ENCODE measurements at regions not wholly inside any gene's neighbourhood (a gene's known extent, or its start where the extent isn't known, plus 50 kb on each side); places are given as distances from the start of the nearest gene placed in this dataset.
"Not testable (repeated sequence)": the region's sequence is repeated elsewhere in the genome, so short reads cannot be mapped to it uniquely, and the experiment has no call there.

DNA sequence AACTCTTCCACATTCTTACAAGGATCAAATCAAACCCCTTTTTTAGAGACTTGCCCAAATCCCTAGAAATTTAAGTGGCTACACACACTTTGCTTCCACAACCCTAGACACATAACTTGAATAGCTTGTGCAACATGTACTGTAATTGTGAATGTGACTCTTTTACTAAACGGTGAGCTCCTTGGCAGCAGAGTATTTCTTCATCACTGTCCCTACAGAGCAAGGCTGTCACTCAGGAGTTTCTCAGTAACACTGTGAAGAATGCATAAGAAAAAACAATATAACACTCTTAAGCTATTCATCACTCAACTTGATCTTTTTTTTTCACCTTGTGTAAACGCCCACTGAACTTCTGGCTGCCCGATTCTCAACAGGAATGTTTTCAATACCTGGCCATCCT lies 53.8 kb upstream of the ADAMTS18 start:
- DNase-seq (ENCODE audit: low read depth): no peak

DNA sequence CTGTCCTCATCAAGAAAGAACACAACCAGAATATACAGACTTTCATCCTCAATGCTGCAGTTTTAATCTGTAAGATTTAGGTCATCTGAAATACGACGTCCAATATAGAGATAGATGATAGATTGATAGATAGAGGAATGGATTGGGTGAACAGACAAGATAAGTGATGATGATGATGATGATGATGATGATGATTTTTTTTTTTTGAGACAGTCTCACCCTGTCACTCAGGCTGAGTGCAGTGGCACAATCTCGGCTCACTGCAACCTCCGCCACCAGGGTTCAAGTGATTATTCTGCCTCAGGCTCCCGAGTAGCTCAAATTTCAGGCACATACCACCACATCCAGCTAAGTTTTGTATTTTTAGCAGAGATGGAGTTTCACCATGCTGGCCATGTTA lies 56.3 kb upstream of the ADAMTS18 start:
- DNase-seq (ENCODE audit: low read depth): no peak

DNA sequence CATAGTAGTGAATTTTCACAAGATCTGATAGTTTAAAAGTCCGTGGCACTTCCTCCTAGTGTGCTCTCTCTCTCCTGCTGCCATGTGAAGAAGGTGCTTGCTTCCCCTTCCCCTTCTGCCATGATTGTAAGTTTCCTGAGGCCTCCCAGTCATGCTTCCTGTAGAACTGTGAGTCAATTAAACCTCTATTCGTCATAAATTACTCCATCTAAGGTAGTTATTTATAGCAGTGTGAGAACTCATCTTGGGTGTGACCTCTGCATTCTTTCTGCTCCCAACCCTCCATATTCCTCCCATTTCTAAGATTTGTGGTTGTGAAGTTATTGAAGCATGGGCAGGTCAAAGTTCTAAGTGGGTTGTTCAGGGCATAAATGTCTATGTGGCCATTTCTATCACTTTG lies 62.1 kb upstream of the ADAMTS18 start:
- no peak for DNase-seq (ENCODE audit: low read depth)

DNA sequence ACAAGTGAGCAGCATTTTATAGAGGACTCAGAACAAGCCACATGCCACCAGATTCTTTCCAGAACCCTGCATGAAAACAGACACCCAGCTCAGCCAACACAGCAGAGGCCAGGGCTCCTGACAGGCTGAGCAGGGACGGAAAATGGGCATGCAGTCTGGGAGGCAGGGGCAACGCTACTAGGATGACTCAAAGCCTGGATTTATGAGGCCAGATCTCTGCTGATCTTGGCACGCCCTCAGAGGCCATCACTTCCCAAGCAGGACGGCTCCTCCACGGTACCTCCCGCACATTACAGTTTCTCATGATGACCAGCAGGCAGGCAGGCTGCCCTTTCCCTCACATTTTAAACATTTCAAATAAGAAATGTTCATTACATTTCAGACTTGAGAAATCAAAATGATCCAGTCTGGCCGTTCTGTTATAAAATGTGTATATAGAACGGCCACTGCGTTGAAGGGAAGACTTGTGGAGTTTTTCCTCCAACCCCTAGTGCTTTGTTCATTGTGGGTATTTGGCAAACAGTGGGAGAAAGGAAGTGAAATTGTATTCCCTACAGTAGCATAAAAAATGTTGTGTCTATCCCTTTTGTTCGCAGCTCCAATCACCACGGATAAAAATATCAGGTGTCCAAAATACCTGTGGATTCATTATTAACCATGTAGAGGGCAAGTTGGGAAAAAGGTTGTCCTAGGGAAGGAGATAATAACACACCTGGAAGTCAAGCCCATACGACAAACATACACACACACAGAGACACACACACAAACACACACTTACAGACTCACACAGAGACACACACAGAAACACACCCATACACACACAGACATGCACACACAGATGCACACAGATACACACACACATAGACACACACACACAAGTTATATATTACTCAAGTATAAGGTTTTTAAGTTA lies 64.8 kb upstream of the ADAMTS18 start:
- no peak for DNase-seq (ENCODE audit: low read depth)

DNA sequence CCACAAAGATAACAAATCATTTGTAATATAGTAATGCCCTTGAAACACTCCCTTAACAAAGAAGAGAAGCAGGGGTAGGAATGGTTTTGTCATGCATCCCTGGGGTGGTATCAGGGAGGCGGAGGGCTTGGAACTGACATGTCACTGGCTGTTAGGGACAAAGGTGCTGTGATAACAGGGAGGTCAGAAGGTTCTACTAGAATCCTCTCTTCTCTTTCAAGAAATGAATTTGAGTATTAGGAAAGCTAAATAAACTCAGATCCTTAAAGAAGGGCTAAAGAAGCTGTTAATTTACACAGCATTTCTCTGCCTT lies 65.4 kb upstream of the ADAMTS18 start:
- DNase-seq (ENCODE audit: low read depth): no peak

DNA sequence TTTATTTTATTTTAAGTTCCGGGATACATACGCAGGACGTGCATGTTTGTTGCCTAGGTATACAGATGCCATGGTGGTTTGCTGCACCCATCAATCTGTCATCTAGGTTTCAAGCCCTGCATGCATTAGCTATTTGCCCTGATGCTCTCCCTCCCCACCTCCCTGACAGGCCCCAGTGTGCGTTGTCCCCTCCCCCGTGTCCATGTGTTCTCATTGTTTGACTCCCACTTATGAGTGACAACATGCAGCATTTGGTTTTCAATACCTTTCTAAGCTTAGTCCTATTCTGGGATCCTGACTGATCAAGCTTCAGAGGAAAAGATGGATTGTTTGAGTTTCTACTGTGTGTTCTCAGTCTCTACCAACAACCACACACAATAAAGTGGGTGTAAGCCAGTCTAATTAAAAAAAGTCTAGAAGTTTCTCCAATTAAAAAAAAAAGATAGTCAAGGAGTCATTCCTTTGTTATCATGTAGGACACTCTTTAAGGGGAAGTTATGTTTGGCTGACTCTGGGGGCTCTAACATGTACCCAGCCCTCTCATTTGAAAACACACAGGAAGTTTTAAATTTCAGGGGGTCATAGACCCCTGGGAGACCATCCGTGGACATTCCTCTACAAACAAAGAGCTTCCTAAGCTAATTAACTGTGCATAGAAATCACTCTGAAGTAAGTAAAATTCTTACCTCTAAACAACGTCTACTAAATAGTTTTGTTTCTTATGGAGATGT lies 66.3 kb upstream of the ADAMTS18 start:
- DNase-seq (ENCODE audit: low read depth): no peak

DNA sequence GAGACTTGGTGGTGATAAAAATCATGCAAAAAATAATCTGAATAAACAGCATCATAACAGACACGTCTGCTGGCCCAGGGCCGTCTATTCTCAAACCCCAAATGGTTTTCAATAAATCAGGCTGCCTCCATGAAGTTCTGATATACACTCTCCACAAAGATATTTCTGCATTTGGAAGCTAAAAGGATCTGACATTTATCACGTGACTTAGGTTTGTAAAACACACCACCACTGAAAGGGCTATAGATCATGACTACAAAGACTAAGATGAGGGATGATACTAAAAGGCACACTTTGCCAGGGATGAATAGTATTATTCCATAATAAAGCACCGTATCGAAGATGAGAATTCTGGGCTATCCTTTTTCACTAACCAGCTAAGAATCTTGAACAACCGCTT lies 67.6 kb upstream of the ADAMTS18 start:
- DNase-seq (ENCODE audit: low read depth): no peak

DNA sequence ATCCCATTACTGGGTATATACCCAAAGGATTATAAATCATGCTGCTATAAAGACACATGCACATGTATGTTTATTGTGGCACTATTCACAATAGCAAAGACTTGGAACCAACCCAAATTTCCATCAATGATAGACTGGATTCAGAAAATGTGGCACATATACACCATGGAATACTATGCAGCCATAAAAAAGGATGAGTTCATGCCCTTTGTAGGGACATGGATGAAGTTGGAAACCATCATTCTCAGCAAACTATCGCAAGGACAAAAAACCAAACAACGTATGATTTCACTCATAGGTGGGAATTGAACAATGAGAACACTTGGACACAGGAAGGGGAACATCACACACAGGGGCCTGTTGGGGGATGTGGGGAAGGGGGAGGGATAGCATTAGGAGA lies 71.7 kb upstream of the ADAMTS18 start:
- not testable (repeated sequence) for DNase-seq (ENCODE audit: low read depth)

DNA sequence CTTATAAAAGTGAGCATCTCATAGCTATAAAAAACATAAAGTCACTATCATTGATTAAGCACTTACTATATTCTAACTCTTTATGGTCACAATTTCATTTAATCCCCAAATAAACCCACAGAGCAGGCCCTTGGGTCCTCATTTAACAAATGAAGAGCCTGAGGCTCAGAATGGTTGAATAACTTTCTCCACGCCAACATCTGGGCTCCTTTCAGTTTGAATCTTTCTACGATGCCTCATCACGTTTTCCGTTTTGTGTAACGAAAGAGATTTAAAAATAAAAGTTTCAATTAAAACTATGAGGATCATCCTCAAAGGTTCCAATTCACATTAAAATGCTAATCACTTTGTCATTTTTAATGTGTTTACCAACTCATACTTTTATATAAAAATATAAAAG lies 74.2 kb upstream of the ADAMTS18 start:
- DNase-seq (ENCODE audit: low read depth): no peak

DNA sequence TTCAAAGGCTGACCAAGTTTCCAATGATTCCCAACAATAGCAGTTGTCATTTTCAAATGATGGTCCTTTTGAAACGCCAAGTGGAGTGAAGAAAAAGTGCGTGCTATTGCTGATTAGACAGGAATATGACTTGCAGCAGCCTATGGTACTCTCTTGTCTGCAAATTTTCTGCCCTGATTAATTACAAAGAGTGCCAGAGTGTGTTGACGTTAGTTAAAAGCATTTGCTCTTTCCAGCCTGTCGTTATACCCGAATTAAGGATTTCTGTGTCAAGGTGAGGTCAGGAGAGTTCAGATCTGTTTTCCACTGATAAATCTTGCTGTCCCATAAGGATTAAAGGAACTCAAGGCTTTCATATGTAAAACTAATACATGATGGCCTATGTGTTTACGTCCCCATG lies 75.0 kb upstream of the ADAMTS18 start:
- no peak for DNase-seq (ENCODE audit: low read depth)

DNA sequence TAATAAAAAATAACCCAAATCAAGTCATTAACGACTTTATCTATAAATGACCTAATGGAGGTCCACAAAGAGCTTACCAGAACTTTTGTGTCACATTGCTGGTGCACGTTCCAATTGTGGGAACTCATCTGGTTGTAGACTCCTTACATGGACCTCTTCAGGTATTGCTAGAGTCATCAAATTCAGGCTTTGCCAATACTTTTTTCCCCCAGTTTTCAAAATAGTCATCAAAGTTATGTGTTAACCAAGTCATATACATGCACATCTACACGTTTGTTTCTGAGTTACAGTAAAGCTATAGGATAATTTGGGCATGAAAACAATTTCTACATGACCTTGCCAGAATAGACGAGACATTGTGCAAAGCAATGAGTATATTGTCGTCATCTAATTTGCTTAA lies 76.2 kb upstream of the ADAMTS18 start:
- no peak for DNase-seq (ENCODE audit: low read depth)

DNA sequence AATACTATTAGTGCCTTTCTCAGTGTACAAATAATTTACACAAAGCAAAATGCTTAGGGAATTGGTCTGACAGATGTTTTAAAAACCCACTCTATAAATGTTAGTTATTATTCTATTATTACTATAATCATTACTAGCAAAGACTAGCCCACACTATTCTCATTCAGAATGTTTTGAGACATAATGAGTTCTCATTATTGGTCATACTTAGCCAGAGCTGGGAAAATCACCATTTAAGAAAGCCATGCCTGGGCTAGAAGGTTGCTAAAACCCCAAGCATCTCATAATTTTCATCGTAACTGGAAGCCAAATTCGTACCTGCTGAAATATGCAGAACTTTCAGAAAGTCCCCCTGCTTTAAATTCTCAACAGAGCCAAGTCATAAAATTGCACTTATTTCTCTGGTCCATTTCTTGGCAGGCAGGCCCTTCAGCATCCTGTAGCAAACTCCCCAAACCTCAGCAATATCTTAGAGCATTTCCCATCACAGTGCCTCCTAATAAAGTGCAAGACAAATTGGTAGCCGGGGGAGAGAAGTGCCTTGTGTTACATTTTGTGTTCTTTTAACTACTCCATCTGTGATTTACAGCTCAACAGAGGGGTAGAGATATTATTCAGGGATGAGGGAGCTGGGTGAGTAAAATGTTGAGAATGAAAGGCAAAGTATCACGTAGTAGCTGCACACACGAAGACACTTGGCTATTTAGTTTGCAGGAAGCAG lies 79.8 kb upstream of the ADAMTS18 start:
- no peak for DNase-seq (ENCODE audit: low read depth)

DNA sequence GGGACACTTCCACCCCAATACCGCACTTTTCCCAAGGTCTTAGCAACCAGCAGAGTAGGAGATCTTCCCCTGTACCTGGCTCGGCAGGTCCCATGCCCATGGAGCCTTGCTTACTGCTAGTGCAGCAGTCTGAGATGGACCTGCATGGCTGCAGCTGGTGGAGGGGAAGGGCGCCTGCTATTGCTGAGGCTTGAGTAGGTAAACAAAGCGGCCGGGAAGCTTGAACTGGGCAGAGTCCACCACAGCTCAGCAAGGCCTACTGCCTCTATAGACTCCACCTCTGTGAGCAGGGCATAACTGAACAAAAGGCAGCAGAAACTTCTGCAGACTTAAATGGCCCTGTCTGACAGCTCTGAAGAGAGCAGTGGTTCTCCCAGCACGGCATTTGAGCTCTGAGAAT lies 90.4 kb upstream of the ADAMTS18 start:
- not testable (repeated sequence) for DNase-seq (ENCODE audit: low read depth)

DNA sequence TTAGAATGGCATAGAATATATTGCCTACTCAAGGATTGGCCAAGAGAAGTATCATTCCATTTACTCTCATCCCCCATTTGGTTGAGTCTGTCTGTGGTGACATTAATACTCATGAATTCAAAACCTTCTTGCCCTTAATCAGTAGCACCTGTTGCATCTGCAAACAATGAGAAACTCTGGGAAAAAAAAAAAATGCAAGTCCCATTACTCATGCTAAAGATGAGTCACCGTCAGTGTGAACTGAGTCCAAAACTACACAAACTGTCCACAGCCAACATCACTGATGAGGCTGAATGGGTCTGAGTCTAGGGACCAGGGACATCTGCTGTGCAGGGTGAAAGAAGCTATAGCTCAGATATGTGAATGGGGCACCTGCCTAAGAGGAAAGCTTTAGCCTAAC lies 96.9 kb upstream of the ADAMTS18 start:
- no peak for DNase-seq (ENCODE audit: low read depth)

DNA sequence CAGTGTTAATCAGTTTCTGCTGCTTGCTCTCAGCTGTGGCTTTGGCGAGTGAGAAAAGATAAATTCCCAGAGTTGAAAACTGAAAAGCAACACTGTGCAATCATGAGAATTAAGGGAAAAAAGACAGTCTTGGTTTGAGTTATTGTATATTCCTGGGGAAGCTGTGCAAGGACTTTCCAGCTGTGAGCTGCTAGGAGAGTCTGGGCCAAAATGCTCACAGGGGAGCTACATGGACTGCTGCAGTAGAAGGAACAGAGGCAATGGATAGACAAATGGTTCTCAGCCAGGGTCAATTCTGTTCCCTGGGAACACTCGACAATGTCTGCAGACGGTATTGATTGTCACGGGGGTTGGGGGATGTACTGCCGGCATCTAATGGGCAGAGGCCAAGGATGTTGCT lies 102.0 kb upstream of the ADAMTS18 start:
- DNase-seq (ENCODE audit: low read depth): no peak

DNA sequence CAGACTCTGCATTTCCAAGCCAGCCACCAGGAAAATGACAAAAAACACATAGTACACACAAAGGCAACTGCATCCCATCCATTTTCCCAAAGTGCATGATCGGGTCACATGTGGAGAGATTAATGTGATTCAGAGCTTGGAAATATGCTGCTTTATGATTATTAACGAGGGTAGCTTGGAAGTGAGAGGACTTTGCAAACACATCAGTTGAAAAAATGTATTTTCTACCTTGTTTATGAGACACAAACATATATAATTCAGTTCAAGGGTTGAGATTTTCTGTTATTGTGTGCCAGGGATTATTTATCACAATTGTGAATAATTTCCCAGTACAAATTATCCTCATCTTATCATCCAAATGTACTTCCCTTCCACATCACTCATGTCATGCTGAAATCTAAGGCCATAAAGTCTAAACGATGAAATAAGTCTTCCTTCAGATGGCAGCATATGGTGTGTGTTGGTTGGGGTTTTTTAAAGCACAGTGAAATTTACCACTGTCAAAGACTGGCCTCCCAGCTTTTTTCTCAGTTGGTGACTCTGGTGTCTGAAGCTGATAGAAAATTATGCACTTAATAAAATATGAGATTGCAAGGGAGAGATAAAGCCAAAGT lies 104.7 kb upstream of the ADAMTS18 start:
- no peak for DNase-seq (ENCODE audit: low read depth)

DNA sequence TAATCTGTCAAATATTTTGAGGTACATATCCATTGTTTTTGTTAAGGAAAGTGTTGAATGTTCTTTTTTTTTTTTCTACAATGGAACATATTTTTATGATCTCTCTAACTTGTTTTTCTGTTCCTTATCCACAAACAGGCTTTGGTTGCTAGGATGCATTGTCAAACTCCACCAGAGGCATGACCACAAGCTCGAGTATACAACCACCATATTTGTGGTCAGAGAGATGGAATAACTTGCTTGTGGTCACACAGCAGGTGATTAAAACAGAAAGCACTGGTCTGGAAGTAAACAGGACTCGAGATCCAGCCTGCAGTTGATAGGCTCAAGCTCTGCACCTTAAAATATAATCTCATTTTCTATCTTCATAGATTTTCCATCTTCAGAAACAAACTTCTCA lies 105.8 kb upstream of the ADAMTS18 start:
- no peak for DNase-seq (ENCODE audit: low read depth)

DNA sequence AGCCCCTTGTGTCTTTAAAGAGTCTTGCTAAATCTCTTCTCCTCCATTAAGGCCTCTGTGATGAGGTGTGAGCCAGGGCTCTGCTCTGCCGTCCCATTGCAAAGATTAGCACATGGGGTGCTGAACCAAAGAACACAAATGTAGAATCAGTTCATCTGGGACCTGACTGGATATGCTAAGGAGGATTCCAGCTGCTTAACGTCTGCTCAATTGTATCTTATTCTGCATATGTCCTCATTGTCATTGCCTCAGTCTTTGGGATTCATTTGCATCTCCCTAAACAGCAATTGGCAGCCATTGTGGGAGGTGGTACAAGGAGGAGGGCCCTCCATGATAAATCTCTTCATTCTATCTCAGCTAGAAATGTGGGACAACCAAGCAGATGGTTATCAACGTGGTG lies 106.3 kb upstream of the ADAMTS18 start:
- DNase-seq (ENCODE audit: low read depth): no peak

DNA sequence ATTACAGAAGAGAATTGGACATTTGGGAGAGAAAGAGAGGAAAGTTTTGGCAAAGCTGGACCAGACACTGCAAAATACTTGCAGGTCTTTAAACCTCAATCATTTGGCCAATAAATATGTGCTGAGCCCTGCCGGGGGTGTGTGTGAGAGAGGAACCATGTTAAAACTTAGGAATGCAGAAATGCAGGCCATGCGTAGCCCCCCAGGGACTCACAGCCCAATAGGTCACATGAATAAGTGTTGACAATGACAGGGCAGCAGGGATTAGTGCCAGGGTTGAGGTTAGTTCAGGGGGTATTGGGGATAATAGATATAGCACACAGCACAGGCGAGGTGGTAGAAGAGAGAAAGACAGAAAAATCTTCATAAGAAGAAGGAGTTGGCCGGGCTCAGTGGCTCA lies 113.3 kb upstream of the ADAMTS18 start:
- DNase-seq (ENCODE audit: low read depth): no peak

DNA sequence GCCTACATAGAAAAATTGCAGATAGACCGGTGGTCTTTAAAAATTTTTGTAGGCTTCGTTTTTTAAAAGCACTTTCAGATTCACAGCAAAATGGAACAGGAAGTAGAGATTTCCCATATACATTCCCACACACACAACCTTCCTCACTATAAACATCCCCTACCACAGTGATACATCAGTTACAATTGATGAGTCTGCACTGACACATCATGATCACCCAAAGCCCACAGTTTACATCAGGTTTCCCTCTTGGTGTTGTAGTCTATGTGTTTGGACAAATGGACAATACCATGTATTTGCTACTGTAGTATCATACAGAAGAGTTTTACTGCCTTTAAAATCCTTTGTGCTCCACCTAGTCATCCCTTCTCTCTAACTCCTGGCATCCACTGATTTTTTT lies 113.9 kb upstream of the ADAMTS18 start:
- no peak for DNase-seq (ENCODE audit: low read depth)

DNA sequence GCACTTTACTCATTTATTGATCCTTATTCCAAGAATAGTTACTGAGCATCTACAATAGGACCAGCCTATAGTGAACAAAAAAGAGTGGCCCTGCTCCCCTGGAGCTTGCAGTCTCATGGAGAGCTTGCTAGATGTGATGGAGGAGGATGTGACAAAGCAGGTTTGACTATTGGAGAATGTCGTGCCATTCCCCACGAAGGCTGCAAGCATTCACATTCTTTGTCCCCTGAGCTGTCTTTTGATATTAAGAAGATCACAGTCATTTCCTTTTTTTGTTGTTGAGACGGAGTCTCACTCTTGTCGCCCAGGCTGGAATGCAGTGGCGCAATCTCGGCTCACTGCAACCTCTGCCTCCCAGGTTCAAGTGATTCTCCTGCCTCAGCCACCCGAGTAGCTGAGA lies 115.0 kb upstream of the ADAMTS18 start:
- no peak for DNase-seq (ENCODE audit: low read depth)

DNA sequence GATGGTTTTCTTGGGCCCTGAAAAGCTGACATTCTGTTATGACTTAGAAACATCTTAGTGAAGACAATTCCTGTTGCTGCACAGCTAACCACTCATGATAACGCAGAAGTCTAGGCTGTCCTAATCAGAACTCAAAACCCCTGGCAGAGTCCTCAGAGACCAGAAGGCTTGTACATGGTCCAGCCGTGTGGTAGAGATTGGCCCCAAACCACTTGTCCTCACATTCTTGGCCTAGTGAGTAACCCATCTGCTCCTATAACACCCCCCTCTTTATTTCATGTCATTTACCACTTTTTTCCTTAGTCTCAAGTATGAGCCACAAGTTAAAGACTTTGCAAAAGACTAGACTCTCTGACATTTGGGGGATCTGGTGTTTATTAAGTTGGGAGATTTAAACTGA lies 116.5 kb upstream of the ADAMTS18 start:
- no peak for DNase-seq (ENCODE audit: low read depth)

DNA sequence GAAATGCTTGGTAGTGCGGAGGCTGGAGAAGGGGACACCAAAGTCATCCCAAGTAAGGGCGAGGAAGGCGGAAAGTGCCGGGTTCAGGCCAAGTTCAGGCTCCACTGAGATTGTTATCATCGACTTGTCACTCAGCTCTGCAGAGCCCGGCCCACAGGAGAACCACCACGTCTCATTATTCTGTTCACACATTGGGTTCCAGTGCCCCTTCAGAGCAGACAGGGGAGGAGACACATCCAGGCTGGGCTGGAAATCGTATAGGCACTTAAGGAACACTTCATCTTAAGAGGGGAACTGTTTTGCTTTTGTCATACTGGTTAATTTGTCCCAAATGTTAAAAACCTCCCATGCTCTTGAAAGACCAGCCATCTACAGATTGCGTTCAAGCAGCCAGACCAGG lies 118.3 kb upstream of the ADAMTS18 start:
- no peak for DNase-seq (ENCODE audit: low read depth)
